Osteoblast (primary cell): ENCODE measurements at regions not wholly inside any gene's neighbourhood (a gene's known extent, or its start where the extent isn't known, plus 50 kb on each side); places are given as distances from the start of the nearest gene placed in this dataset.

Experiments used
- DNase-seq: peaks from one replicate; pipeline ENCODE4 v3.0.0; 2011; ENCODE audit warnings: low spot score, mixed read lengths; ENCODE audit not compliant: insufficient read length; ENCODE audit errors: missing footprints
- H2AFZ ChIP-seq: 2 replicates; pipeline ENCODE4 v1.6.0; 2011; ENCODE audit warnings: mild to moderate bottlenecking, low read length
- H3K27ac ChIP-seq: 2 replicates; pipeline ENCODE4 v1.5.1; 2011; ENCODE audit warnings: mild to moderate bottlenecking, low read depth, low read length, moderate library complexity
- H3K27me3 ChIP-seq: 2 replicates; pipeline ENCODE4 v1.6.0; 2012; ENCODE audit warnings: mild to moderate bottlenecking, control low read depth, inconsistent platforms, low read length, moderate library complexity; ENCODE audit not compliant: insufficient read depth
- H3K36me3 ChIP-seq: 2 replicates; pipeline ENCODE4 v1.5.1; 2011; ENCODE audit warnings: mild to moderate bottlenecking, low read length, control low read depth, moderate library complexity; ENCODE audit not compliant: insufficient read depth
- H3K4me1 ChIP-seq: 2 replicates; pipeline ENCODE4 v1.5.1; 2011; ENCODE audit warnings: mild to moderate bottlenecking, low read length, control low read depth, moderate library complexity; ENCODE audit not compliant: insufficient read depth
- H3K4me2 ChIP-seq: 2 replicates; pipeline ENCODE4 v1.6.0; 2011; ENCODE audit warnings: mild to moderate bottlenecking, low read length; ENCODE audit not compliant: insufficient read depth
- H3K4me3 ChIP-seq: fragments of 200-600 bp; sonication (generic); 3 replicates; pipeline ENCODE4 v1.5.1; 2012; ENCODE audit warnings: mild to moderate bottlenecking, low read length, inconsistent platforms; ENCODE audit not compliant: insufficient read depth
- H3K79me2 ChIP-seq: 2 replicates; pipeline ENCODE4 v1.6.0; 2012; ENCODE audit warnings: mild to moderate bottlenecking, low read length, control low read depth, inconsistent platforms; ENCODE audit not compliant: insufficient read depth
- H3K9me3 ChIP-seq: 2 replicates; pipeline ENCODE4 v1.5.1; 2011; ENCODE audit warnings: low read depth, low read length, control low read depth
- H4K20me1 ChIP-seq: 2 replicates; pipeline ENCODE4 v1.6.0; 2012; ENCODE audit warnings: mild to moderate bottlenecking, low read length, control low read depth; ENCODE audit not compliant: insufficient read depth
- CTCF ChIP-seq: IDR thresholded peaks from 2 replicates; pipeline ENCODE4 v1.5.1; 2011; ENCODE audit warnings: mild to moderate bottlenecking, low read depth, low read length, moderate library complexity; ENCODE audit errors: extremely low read depth

- Histone ChIP-seq H4K20me1 (no peaks in the 10 kb centered on the region), H2AFZ (no peak overlapping the region), H3K9me3 (no peaks in the 10 kb centered on the region), H3K79me2 (no peaks in the 10 kb centered on the region), H3K4me3 (no peak overlapping the region), H3K27ac (no peak overlapping the region), H3K27me3 (no peaks in the 10 kb centered on the region), H3K4me2 (no peak overlapping the region), H3K4me1 (peaks cover 5% of the 10 kb centered on the region), H3K36me3 (no peaks in the 10 kb centered on the region)
- DNase-seq, result no peak
- no peak for TF ChIP-seq CTCF
These were observed 124.4 kb upstream of the NFIA start for GRCh38 chr1:60958001-60958400.

- no peaks in the 10 kb centered on the region for H3K36me3 ChIP-seq
- no peaks in the 10 kb centered on the region for H4K20me1 ChIP-seq
- no peak overlapping the region for H3K27ac ChIP-seq
- no peak overlapping the region for H2AFZ ChIP-seq
- no peaks in the 10 kb centered on the region for H3K79me2 ChIP-seq
- H3K4me2 ChIP-seq, result no peak overlapping the region
- no peak for TF ChIP-seq CTCF
- H3K4me1 ChIP-seq, result peaks cover 4% of the 10 kb centered on the region
- H3K4me3 ChIP-seq, result no peak overlapping the region
- DNase-seq, result no peak
- no peaks in the 10 kb centered on the region for H3K27me3 ChIP-seq
- no peaks in the 10 kb centered on the region for H3K9me3 ChIP-seq
These were observed 125.8 kb upstream of the NFIA start for GRCh38 chr1:60956520-60956919.

GRCh38 chr1:60952612-60953111, 129.7 kb upstream of the NFIA start:
- no peaks in the 10 kb centered on the region for H3K4me1 ChIP-seq
- no peaks in the 10 kb centered on the region for H4K20me1 ChIP-seq
- TF ChIP-seq CTCF, result no peak
- no peak overlapping the region for H3K4me2 ChIP-seq
- H3K36me3 ChIP-seq, result no peaks in the 10 kb centered on the region
- no peaks in the 10 kb centered on the region for H3K79me2 ChIP-seq
- H2AFZ ChIP-seq, result no peak overlapping the region
- H3K4me3 ChIP-seq, result no peak overlapping the region
- no peak overlapping the region for H3K27ac ChIP-seq
- peaks cover 9% of the 10 kb centered on the region for H3K27me3 ChIP-seq
- DNase-seq, result no peak
- no peaks in the 10 kb centered on the region for H3K9me3 ChIP-seq

GRCh38 chr1:60950224-60951063, 131.9 kb upstream of the NFIA start:
- H3K4me2 ChIP-seq, result no peak overlapping the region
- no peak overlapping the region for H3K4me3 ChIP-seq
- TF ChIP-seq CTCF, result no peak
- no peaks in the 10 kb centered on the region for H3K79me2 ChIP-seq
- no peaks in the 10 kb centered on the region for H3K36me3 ChIP-seq
- peaks cover 9% of the 10 kb centered on the region for H3K27me3 ChIP-seq
- H3K27ac ChIP-seq, result no peak overlapping the region
- H2AFZ ChIP-seq, result no peak overlapping the region
- no peaks in the 10 kb centered on the region for H4K20me1 ChIP-seq
- DNase-seq, result no peak
- H3K4me1 ChIP-seq, result no peaks in the 10 kb centered on the region
- no peaks in the 10 kb centered on the region for H3K9me3 ChIP-seq
